ENCODE measurements at regions not wholly inside any gene's neighbourhood (a gene's known extent, or its start where the extent isn't known, plus 50 kb on each side); places are given as distances from the start of the nearest gene placed in this dataset.

GRCh38 chr5:96117771-96118651 is 156.4 kb upstream of the ELL2 start:
- H3K4me3 ChIP-seq (ENCODE audit: low read depth in 2 of 2, low read length in 2 of 2), result no peak overlapping the region
- H3K9me3 ChIP-seq (ENCODE audit: control insufficient read depth, insufficient read depth, low read depth, low read length), result no peaks in the 10 kb centered on the region
- H3K27ac ChIP-seq (ENCODE audit: low read length), result peak overlapping the region; percentile 24; the same call in 1 of the 2 replicates
- in situ Hi-C loops (cut with HindIII; ENCODE audit: low pct_unique_long_range_greater_than_20kb, low sequenced_read_pairs), result no loop called here
- ChIA-PET CTCF (no interaction called here), POLR2A (interaction anchor here (0.6 kb wide), 1 partner anchor 167 kb away, joined by 7 read pairs; no protein-coding TSS in a partner anchor)
- no TSS peak for BruUV-seq (replicated peaks)
- no peaks in the 10 kb centered on the region for H3K36me3 ChIP-seq (ENCODE audit: control insufficient read depth, insufficient read depth, low read length)
- ATAC-seq (no peak), DNase-seq (ENCODE audit: low read depth, low spot score) (no peak)
- peaks cover 5% of the 10 kb centered on the region; the same call in 1 of the 2 replicates for H3K4me1 ChIP-seq (ENCODE audit: control insufficient read depth, insufficient read depth, low read length)
- H3K27me3 ChIP-seq (ENCODE audit: control insufficient read depth, insufficient read depth, low read length), result no peaks in the 10 kb centered on the region
- TF ChIP-seq CTCF (IDR thresholded peaks at IDR 0.05) (no peak), SIN3A (IDR thresholded peaks at IDR 0.05; ENCODE audit: borderline replicate concordance, insufficient read depth, low read depth, low read length) (no peak), POLR2AphosphoS5 (IDR thresholded peaks at IDR 0.05; ENCODE audit: low read depth, low read length) (no peak), REST (IDR thresholded peaks at IDR 0.05; ENCODE audit: insufficient read depth in 1 of 2, low read depth in 2 of 2, low read length in 1 of 2) (no peak), TCF7L2 (IDR thresholded peaks at IDR 0.05; ENCODE audit: low read depth, low read length) (no peak)
- intact Hi-C loops (cut with micrococcal nuclease; ENCODE audit: unreplicated experiment), result no loop called here

GRCh38 chr5:96115147-96115807 is 153.6 kb upstream of the ELL2 start:
- Histone ChIP-seq H3K27ac (ENCODE audit: low read length) (peak overlapping the region; percentile 58; the same call in 1 of the 2 replicates), H3K36me3 (ENCODE audit: control insufficient read depth, insufficient read depth, low read length) (no peaks in the 10 kb centered on the region), H3K27me3 (ENCODE audit: control insufficient read depth, insufficient read depth, low read length) (no peaks in the 10 kb centered on the region), H3K4me3 (ENCODE audit: low read depth in 2 of 2, low read length in 2 of 2) (no peak overlapping the region), H3K4me1 (ENCODE audit: control insufficient read depth, insufficient read depth, low read length) (peaks cover 8% of the 10 kb centered on the region; the same call in 1 of the 2 replicates), H3K9me3 (ENCODE audit: control insufficient read depth, insufficient read depth, low read depth, low read length) (no peaks in the 10 kb centered on the region)
- ChIA-PET CTCF (no interaction called here), POLR2A (no interaction called here)
- no peak for TF ChIP-seq REST (IDR thresholded peaks at IDR 0.05; ENCODE audit: insufficient read depth in 1 of 2, low read depth in 2 of 2, low read length in 1 of 2)
- DNase-seq (ENCODE audit: low read depth, low spot score) (no peak), ATAC-seq (no peak)
- intact Hi-C loops (cut with micrococcal nuclease; ENCODE audit: unreplicated experiment) (no loop called here), in situ Hi-C loops (cut with HindIII; ENCODE audit: low pct_unique_long_range_greater_than_20kb, low sequenced_read_pairs) (no loop called here)
- BruUV-seq (replicated peaks), result no TSS peak
